HG02571 (cell line): ENCODE measurements at regions not wholly inside any gene's neighbourhood (a gene's known extent, or its start where the extent isn't known, plus 50 kb on each side); places are given as distances from the start of the nearest gene placed in this dataset.

Experiments used
- ATAC-seq: cut with Tn5 transposase; IDR thresholded peaks from one replicate; pipeline ENCODE4 v1.9.1; 2021; ENCODE audit warnings: mild to moderate bottlenecking, moderate library complexity; ENCODE audit not compliant: unreplicated experiment

GRCh38 chr17:33473061-33473460, 180.0 kb upstream of the ASIC2 start:
- ATAC-seq: no peak

- ATAC-seq: no peak
Observed at GRCh38 chr17:33474789-33475188, 181.7 kb upstream of the ASIC2 start.

DNA sequence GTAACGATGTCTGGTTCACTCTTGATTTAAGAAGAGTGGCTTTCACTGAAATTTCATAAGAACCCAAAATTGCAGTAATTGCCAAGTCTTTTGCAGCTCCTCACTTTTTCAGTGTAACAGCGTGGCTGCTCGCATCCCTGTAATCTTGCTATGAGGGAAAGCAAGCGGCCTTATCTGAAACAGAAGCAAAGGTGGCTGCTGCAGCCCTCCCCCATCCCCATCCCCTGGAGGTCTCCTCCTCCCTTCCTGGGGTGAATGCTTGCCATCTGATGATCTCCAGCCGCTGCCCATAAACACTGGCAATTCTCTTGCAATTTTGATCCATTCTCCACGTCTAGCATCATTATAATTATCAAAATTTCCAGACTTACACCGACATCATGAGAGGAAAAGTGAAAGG, 182.5 kb upstream of the ASIC2 start:
- ATAC-seq: no peak

- no peak for ATAC-seq
Observed at GRCh38 chr17:33481652-33482051, 188.6 kb upstream of the ASIC2 start.

DNA sequence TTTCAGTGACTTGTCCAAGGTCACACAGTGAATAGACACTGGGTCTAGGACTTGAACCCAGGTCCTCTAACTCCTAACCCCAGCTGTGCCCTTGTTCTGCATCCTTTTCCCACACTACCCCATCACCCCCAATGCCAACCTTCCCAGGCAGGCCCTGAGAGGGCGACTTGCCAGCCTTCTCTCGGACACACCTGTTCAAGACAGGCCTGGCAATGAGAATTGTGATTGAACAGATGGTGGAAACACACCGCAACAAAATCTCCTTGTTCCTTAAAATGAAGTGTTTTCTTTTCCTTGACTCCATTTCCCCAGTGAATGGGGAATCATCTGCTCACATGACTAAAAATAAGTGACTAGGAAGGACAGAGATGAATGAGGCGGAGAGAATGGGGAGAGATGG, 189.5 kb upstream of the ASIC2 start:
- ATAC-seq: no peak

GRCh38 chr17:33484559-33484958, 191.5 kb upstream of the ASIC2 start:
- ATAC-seq: no peak

DNA sequence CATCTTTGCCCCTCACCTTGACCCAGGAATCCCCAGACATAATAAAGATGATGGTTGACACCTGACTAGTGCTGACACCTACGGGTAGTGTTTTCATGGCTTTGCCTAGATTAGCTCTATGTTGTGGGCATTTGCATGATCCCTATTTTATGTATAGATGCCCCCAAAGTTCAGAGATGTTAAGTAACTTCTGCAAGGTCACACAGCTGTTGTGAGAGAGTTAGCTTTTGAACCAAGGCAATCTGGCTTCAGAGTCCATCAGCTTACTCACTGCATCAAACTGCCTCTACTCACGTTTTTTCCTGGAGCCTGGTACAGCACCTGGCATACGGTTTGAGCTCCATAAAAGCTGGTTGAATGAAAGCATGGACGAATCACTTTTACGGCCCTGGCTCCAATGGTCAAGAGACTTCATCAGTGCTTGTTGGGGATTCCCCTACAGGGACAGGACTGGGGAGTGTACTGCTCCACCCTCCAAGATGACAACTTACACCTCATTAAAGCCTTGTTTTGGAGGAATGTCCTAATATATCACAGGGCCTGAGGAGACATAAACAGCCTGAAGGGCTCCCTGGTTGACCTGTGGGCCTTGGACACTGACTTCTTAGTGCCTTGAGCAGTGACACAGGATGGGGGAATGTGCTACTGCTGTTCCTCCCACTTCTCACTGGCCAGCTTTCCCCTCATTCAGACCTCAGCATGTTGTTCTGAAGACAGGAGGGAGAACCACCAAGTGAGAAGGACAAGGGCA, 193.2 kb upstream of the ASIC2 start:
- ATAC-seq: no peak

- ATAC-seq: no peak
Observed at GRCh38 chr17:33487187-33487879, 194.2 kb upstream of the ASIC2 start.

- ATAC-seq: no peak
Observed at GRCh38 chr17:33491871-33492481, 198.9 kb upstream of the ASIC2 start.

DNA sequence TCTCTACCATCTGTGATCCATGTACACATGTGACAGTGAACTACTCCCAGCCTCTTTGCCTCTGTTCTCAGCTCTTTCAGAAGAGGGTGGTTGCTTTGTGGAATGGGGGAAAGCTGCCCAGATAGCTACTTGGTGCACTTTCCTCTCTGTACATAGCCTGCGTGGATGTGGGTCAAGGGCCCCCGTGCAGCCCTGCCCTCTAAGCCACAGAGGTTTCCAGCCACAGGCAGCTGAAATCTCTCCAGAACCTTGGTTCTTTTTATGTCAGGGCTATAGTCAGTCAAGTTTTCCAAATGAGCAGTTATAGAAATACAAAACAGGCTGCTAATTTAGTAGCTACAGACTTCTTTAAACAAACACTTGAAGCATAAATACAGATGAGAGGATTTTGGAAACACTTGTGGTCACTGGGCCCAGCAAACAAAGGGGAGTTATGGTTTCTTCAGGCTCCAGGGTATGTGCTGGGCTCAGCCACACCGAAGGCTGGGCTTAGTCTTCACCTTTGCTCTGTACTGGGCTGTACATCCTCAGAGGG, 199.7 kb upstream of the ASIC2 start:
- ATAC-seq: no peak

GRCh38 chr17:33493566-33493965, 200.5 kb upstream of the ASIC2 start:
- ATAC-seq: no peak

DNA sequence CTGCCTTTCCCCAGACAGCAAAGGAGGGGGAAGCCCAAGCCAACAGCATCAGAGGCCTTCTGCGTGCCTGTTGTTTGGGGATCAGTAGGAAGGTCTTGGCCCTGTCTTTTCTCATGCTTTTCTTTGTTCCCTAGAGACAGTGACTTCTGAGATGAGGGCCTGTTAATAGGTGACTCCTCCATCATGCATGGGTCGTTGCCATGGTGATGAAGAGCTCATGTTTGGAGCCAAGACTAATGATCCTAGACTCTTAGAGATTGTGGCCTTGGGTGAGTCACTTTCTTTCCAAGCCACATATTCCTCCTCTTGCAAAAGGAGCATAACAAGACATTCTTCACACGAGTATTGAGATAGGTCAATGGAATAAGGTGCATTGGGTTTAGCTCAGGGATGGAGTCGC, 201.1 kb upstream of the ASIC2 start:
- no peak for ATAC-seq

DNA sequence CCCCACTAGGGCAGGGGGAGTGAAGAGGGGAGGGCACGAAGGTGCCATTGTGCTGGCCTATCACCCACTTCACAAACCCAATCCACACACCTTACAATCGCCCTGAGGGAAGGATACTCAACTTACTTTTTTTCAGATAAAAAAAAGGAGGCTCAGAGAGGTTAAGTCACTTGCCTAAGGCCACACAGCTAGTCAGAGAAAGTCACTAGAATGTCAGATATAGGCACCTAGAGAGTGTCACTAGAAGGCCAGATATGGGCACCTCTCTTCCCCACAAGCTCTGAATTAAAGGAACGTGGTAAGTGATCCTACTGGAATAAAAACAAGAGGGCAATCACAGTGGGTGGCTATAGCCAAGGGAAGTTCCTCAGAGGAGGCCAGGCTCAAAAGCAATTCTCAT, 204.5 kb upstream of the ASIC2 start:
- no peak for ATAC-seq

- no peak for ATAC-seq
Observed at GRCh38 chr17:33498069-33498468, 205.0 kb upstream of the ASIC2 start.

DNA sequence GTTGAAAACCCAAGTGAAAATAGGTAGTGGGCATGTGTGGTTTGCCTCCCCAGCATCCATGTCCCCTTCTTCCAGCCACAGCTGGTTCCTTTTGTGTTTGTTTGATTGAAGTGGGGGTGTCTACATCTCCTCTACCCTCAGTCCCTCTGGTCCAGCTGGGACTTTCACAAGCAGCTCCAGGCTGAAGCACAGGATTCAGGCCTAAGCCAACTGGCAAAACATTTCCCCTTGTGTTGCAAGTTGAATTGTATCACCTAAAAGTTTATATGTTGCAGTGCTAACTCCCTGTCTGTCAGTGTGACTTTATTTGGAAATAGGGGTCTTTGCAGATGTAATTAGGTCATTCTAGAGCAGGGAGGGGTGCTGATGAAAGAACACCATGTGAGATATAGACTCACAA, 205.9 kb upstream of the ASIC2 start:
- ATAC-seq: no peak

DNA sequence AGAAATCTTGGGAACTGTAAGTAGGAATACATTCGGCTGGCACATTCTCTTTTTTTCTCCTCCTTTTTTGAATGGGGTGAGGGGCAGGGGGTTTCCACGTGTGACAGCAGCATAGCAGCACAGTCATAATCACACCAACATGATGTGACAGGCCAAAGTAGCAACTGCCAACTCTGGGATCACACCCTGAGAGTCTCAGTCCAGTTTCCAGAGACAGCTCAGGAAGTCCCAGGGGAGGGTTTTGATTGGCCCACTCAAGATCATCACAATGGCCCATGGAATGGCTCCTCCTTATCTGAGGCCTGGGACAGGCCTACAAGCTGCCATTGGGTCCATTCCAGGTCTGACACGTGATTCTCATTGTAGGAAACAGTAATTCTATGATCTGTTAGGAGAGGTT, 207.1 kb upstream of the ASIC2 start:
- no peak for ATAC-seq

- no peak for ATAC-seq
Observed at GRCh38 chr17:33501185-33501584, 208.1 kb upstream of the ASIC2 start.

GRCh38 chr17:33504571-33504970, 211.5 kb upstream of the ASIC2 start:
- no peak for ATAC-seq

DNA sequence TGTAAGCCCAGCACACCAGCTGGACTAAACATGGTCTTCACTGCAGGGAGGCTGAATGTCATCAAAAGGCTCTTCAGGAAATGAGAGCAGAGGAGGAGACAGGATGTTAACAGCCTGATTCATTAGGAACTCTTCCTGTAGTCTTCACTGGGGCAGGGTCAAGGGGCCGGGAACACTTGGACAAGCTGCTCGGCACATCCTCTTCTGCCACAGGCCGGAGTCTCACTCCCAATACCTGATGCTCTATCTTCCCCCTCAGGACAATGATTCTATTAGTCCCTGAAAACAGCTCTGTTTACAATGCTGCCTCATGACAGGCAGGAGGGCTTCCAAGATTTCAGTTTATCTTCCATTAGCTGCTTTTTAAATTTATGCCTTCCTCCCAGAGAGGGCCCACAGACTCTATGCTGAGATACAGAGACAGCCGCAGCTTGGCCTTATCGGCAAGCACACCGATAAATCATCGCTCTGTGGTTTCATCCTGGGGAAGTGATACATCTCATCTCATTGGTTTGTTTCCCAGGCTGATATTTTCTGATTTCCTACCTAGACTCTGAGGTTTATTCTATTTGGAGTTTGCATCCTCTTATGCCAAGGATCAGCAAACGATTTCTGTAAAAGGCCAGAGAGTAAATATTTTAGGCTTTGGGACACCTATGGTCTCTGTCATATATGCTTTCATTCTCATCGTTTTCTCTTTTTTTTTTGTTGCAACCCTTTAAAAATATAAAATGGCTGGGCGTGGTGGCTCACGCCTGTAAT, 214.0 kb upstream of the ASIC2 start:
- ATAC-seq: no peak

DNA sequence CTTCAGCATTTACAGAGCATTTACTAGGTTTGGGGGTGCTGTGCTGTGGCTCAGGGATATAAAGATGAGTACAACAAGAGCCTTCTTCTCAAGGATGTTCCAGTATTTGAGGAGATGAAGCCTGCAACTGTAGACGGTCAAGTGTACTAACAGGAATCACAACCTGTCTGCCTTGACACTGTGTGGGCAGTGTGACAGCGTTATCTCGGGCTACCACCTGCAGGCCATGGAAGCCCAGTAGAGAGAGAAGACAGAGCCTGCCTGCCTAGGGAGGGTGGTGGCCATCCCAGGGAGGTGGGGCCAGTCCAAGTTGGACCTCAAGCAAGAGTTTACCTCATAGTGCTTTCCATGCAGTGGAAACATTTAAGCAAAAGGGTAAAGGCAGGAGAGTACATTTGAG, 215.1 kb upstream of the ASIC2 start:
- no peak for ATAC-seq

DNA sequence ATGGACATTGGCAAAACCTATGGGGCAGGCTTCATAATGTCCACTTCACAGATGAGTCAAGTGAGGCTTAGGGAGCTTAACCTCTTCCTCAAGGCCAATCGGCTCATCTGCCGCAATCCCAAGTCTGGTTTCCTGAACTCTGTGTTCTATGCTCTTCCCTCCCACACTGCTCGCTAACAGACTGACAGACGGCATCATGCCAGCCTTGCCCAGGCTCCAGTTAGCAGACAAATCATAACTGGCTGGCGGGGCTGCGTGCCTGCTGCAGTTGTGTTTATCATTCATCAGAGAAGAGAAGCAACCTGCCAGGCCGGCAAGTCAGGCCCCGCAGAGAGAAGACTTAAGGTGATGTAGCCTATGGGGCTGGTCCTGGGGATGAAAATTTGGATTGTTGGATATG, 216.2 kb upstream of the ASIC2 start:
- no peak for ATAC-seq
